H1 (cell line): ENCODE measurements at regions not wholly inside any gene's neighbourhood (a gene's known extent, or its start where the extent isn't known, plus 50 kb on each side); places are given as distances from the start of the nearest gene placed in this dataset.

Experiments used
- ATF3 ChIP-seq: IDR thresholded peaks from 2 replicates; pipeline ENCODE4 v1.6.1; 2011; ENCODE audit warnings: low read depth, mild to moderate bottlenecking, low read length; ENCODE audit not compliant: insufficient read depth

GRCh38 chr22:49599691-49600455 lies 227.8 kb downstream of the BRD1 start (continued):
- TF ChIP-seq ATF3: no peak
- TF ChIP-seq, all 59 proteins: peak for 0
